ENCODE measurements at regions not wholly inside any gene's neighbourhood (a gene's known extent, or its start where the extent isn't known, plus 50 kb on each side); places are given as distances from the start of the nearest gene placed in this dataset.

DNA sequence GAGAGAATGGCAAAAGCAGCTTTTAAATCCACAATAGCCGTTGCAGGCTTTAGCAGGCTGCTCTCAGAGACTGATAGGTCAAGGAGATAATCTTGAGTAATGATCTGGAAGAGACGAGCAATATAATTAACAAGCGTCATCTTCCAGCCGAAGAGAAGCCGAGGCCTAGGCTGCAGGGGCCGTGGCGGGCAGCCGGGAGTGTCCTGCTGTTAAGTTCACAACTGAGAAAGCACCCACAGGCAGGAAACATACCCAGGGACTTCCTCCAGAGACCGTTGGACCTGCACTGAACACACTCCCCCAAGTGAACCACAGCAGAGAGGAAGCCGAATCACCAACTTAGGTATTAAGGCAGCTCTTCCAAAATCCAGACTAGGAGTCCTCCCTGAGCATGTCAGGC lies 182.3 kb downstream of the IRX2 start:
- Histone ChIP-seq H3K27me3 (ENCODE audit: control insufficient read depth, insufficient read depth, low read length) (no peaks in the 10 kb centered on the region), H3K36me3 (ENCODE audit: control insufficient read depth, insufficient read depth, low read length) (no peaks in the 10 kb centered on the region), H3K4me3 (ENCODE audit: low read depth, low read length) (no peak overlapping the region)
- no peak for FAIRE-seq
- TF ChIP-seq, protein P1, sequence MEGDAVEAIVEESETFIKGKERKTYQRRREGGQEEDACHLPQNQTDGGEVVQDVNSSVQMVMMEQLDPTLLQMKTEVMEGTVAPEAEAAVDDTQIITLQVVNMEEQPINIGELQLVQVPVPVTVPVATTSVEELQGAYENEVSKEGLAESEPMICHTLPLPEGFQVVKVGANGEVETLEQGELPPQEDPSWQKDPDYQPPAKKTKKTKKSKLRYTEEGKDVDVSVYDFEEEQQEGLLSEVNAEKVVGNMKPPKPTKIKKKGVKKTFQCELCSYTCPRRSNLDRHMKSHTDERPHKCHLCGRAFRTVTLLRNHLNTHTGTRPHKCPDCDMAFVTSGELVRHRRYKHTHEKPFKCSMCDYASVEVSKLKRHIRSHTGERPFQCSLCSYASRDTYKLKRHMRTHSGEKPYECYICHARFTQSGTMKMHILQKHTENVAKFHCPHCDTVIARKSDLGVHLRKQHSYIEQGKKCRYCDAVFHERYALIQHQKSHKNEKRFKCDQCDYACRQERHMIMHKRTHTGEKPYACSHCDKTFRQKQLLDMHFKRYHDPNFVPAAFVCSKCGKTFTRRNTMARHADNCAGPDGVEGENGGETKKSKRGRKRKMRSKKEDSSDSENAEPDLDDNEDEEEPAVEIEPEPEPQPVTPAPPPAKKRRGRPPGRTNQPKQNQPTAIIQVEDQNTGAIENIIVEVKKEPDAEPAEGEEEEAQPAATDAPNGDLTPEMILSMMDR (IDR thresholded peaks at IDR 0.05; ENCODE audit: insufficient read depth, low read length, severe bottlenecking) = no peak
- DNase-seq (ENCODE audit: low read depth) = no peak

DNA sequence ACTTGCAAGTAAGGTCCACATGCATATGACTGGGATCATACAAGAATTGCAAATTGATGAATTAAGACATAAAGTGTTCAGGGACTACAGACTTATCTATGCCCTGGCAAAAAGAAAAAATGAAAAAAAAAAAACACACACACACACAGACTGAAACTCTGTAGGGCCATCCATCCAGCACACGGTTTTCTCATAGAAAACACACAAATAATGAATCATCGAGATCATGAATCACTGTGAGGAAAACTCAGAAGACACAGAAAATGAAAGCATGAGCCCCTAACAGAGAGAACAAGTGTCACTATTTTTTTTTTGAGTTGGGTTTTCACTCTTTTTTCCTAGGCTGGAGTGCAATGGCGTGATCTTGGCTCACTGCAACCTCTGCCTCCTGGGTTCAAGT lies 185.2 kb downstream of the IRX2 start:
- Histone ChIP-seq H3K4me3 (ENCODE audit: low read depth, low read length) (no peak overlapping the region), H3K36me3 (ENCODE audit: control insufficient read depth, insufficient read depth, low read length) (no peaks in the 10 kb centered on the region), H3K27me3 (ENCODE audit: control insufficient read depth, insufficient read depth, low read length) (no peaks in the 10 kb centered on the region)
- TF ChIP-seq, protein P1 (IDR thresholded peaks at IDR 0.05; ENCODE audit: insufficient read depth, low read length, severe bottlenecking) = no peak
- FAIRE-seq = no peak
- DNase-seq (ENCODE audit: low read depth) = no peak

DNA sequence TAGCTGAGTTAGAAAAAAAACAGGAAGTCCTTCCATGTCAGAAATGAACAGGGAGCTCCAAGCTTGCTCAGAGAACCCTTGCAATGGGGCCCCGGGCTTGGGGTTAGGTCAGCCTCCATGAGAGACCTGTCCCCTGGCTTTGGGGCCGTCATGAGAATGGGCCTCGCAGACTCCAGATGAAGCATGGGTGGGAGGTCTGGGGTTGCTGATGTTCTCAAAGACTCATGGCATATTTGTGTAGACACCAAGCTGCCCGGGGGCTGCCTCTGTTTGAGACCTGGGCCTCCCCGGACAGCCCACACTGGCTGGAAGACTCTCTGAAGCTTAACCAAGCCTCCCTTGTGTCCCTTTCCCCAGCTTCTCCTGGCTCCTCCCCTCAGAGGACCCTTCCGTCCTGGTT lies 186.3 kb downstream of the IRX2 start:
- no peaks in the 10 kb centered on the region for H3K36me3 ChIP-seq (ENCODE audit: control insufficient read depth, insufficient read depth, low read length)
- TF ChIP-seq, protein P1 (IDR thresholded peaks at IDR 0.05; ENCODE audit: insufficient read depth, low read length, severe bottlenecking) = no peak
- no peaks in the 10 kb centered on the region for H3K27me3 ChIP-seq (ENCODE audit: control insufficient read depth, insufficient read depth, low read length)
- no peak for FAIRE-seq
- no peak for DNase-seq (ENCODE audit: low read depth)
- H3K4me3 ChIP-seq (ENCODE audit: low read depth, low read length) = no peak overlapping the region

- H3K27me3 ChIP-seq (ENCODE audit: control insufficient read depth, insufficient read depth, low read length) = no peaks in the 10 kb centered on the region
- TF ChIP-seq, protein P1 (IDR thresholded peaks at IDR 0.05; ENCODE audit: insufficient read depth, low read length, severe bottlenecking) = no peak
- no peak for FAIRE-seq
- no peak overlapping the region for H3K4me3 ChIP-seq (ENCODE audit: low read depth, low read length)
- DNase-seq (ENCODE audit: low read depth) = no peak
- no peaks in the 10 kb centered on the region for H3K36me3 ChIP-seq (ENCODE audit: control insufficient read depth, insufficient read depth, low read length)
Observed at GRCh38 chr5:2563046-2563445, 188.4 kb downstream of the IRX2 start.

- Histone ChIP-seq H3K4me3 (ENCODE audit: low read depth, low read length) (no peak overlapping the region), H3K27me3 (ENCODE audit: control insufficient read depth, insufficient read depth, low read length) (no peaks in the 10 kb centered on the region), H3K36me3 (ENCODE audit: control insufficient read depth, insufficient read depth, low read length) (no peaks in the 10 kb centered on the region)
- FAIRE-seq (no peak), DNase-seq (ENCODE audit: low read depth) (no peak)
- TF ChIP-seq, protein P1 (IDR thresholded peaks at IDR 0.05; ENCODE audit: insufficient read depth, low read length, severe bottlenecking) = no peak
Observed at GRCh38 chr5:2562036-2562435, 189.4 kb downstream of the IRX2 start.

- DNase-seq (ENCODE audit: low read depth) = no peak
- no peak overlapping the region for H3K4me3 ChIP-seq (ENCODE audit: low read depth, low read length)
- FAIRE-seq = no peak
- H3K36me3 ChIP-seq (ENCODE audit: control insufficient read depth, insufficient read depth, low read length) = no peaks in the 10 kb centered on the region
- TF ChIP-seq, protein P1 (IDR thresholded peaks at IDR 0.05; ENCODE audit: insufficient read depth, low read length, severe bottlenecking) = no peak
- no peaks in the 10 kb centered on the region for H3K27me3 ChIP-seq (ENCODE audit: control insufficient read depth, insufficient read depth, low read length)
Observed at GRCh38 chr5:2560435-2560834, 191.0 kb downstream of the IRX2 start.
